ENCODE measurements at regions not wholly inside any gene's neighbourhood (a gene's known extent, or its start where the extent isn't known, plus 50 kb on each side); places are given as distances from the start of the nearest gene placed in this dataset.

DNA sequence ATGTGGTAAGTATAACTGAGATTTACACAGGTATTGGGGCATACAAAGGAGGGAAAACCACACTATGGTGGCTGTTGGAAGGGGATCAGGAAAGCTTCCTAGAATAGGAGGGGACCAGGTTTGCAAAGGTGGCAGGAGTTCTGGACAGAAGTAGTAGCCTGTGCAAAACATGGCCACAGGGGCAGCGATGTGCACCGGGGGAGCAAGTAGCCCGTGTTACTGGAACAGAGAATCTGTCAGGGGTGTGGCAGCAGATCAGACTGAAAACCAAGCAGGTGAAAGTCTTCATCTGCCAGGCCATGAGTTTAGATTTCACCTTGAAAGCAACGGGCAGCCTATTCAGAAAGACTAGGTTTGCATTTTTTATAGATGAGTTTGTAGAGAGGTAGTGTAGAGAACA lies 182.3 kb upstream of the LPP start:
- Histone ChIP-seq H3K4me2 (no peak overlapping the region), H3K27ac (ENCODE audit: low read depth in 2 of 2, low read length in 1 of 2) (no peak overlapping the region), H3K27me3 (ENCODE audit: insufficient read depth) (no peaks in the 10 kb centered on the region), H3K4me3 (ENCODE audit: low read depth in 2 of 2, low read length in 1 of 2) (no peak overlapping the region), H3K36me3 (replicated peaks in 1 of 2; ENCODE audit: control insufficient read depth in 1 of 2, insufficient read depth in 2 of 2, low read length in 1 of 2) (no peaks in the 10 kb centered on the region), H3K9me3 (no peaks in the 10 kb centered on the region), H3K79me2 (ENCODE audit: insufficient read depth) (no peaks in the 10 kb centered on the region), H4K20me1 (ENCODE audit: insufficient read depth) (no peaks in the 10 kb centered on the region), H2AFZ (ENCODE audit: low read depth) (peak overlapping the region; percentile 17; the same call in 1 of the 2 replicates), H3K9me2 (no peaks in the 10 kb centered on the region), H3K9ac (no peak overlapping the region), H3K4me1 (ENCODE audit: control insufficient read depth in 1 of 2, insufficient read depth in 2 of 2, low read depth in 1 of 2, low read length in 1 of 2) (no peaks in the 10 kb centered on the region; a peak in 1 of 4 replicates), H3F3A (replicated peaks; ENCODE audit: insufficient read depth) (peaks cover 8% of the 10 kb centered on the region)
- ChIA-PET CTCF (interaction anchor here (0.8 kb wide), 1 partner anchor 17 kb away, joined by 3 read pairs; no protein-coding TSS in a partner anchor), POLR2A (no interaction called here)
- 42% methylated on average over 4 of the region's 4 CpGs for WGBS (ENCODE audit: low lambda C conversion rate)
- no peak for DNase-seq
- TF ChIP-seq, protein P1, sequence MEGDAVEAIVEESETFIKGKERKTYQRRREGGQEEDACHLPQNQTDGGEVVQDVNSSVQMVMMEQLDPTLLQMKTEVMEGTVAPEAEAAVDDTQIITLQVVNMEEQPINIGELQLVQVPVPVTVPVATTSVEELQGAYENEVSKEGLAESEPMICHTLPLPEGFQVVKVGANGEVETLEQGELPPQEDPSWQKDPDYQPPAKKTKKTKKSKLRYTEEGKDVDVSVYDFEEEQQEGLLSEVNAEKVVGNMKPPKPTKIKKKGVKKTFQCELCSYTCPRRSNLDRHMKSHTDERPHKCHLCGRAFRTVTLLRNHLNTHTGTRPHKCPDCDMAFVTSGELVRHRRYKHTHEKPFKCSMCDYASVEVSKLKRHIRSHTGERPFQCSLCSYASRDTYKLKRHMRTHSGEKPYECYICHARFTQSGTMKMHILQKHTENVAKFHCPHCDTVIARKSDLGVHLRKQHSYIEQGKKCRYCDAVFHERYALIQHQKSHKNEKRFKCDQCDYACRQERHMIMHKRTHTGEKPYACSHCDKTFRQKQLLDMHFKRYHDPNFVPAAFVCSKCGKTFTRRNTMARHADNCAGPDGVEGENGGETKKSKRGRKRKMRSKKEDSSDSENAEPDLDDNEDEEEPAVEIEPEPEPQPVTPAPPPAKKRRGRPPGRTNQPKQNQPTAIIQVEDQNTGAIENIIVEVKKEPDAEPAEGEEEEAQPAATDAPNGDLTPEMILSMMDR (IDR thresholded peaks at IDR 0.05), result no peak
- TF ChIP-seq REST (IDR thresholded peaks at IDR 0.05; ENCODE audit: low read depth, low read length), result no peak
- no peak for TF ChIP-seq IRF3 (IDR thresholded peaks at IDR 0.05; ENCODE audit: low read depth, low read length)
- TF ChIP-seq SIN3A (IDR thresholded peaks at IDR 0.05; ENCODE audit: borderline replicate concordance, low read depth, low read length), result no peak
- TF ChIP-seq GATA2 (CRISPR knock-in tag; IDR thresholded peaks at IDR 0.05), result no peak
- TF ChIP-seq RAD21 (IDR thresholded peaks at IDR 0.05; ENCODE audit: low read length), result no peak
- TF ChIP-seq MAX (IDR thresholded peaks at IDR 0.05; ENCODE audit: low read depth), result no peak
- TF ChIP-seq FOSL2 (IDR thresholded peaks at IDR 0.05; ENCODE audit: borderline replicate concordance, low read depth), result no peak
- TF ChIP-seq TCF12 (IDR thresholded peaks at IDR 0.05), result no peak
- no peak for TF ChIP-seq RCOR1 (IDR thresholded peaks at IDR 0.05; ENCODE audit: low read length)
- no peak for TF ChIP-seq ZBTB33 (IDR thresholded peaks at IDR 0.05; ENCODE audit: borderline replicate concordance, low read depth)
- TF ChIP-seq JUND (IDR thresholded peaks at IDR 0.05), result no peak
- TF ChIP-seq RXRA (IDR thresholded peaks at IDR 0.05; ENCODE audit: borderline replicate concordance, low read depth), result no peak
- TF ChIP-seq, protein P2, sequence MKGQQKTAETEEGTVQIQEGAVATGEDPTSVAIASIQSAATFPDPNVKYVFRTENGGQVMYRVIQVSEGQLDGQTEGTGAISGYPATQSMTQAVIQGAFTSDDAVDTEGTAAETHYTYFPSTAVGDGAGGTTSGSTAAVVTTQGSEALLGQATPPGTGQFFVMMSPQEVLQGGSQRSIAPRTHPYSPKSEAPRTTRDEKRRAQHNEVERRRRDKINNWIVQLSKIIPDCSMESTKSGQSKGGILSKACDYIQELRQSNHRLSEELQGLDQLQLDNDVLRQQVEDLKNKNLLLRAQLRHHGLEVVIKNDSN (IDR thresholded peaks at IDR 0.05; ENCODE audit: borderline replicate concordance, low read depth), result no peak
- TF ChIP-seq MXI1 (IDR thresholded peaks at IDR 0.05; ENCODE audit: low read depth, low read length), result no peak
- TF ChIP-seq FOXM1 (IDR thresholded peaks at IDR 0.05; ENCODE audit: low read depth), result no peak
- TF ChIP-seq SMC3 (IDR thresholded peaks at IDR 0.05; ENCODE audit: low read depth, low read length), result no peak
- TF ChIP-seq CHD2 (IDR thresholded peaks at IDR 0.05; ENCODE audit: low read length, partially characterized antibody), result no peak
- TF ChIP-seq TAF1 (IDR thresholded peaks at IDR 0.05; ENCODE audit: borderline replicate concordance, low read depth, low read length), result no peak
- TF ChIP-seq EZH2phosphoT487 (IDR thresholded peaks at IDR 0.05; ENCODE audit: borderline replicate concordance, low read depth), result no peak

All from SK-N-SH (cell line).